ENCODE measurements at regions not wholly inside any gene's neighbourhood (a gene's known extent, or its start where the extent isn't known, plus 50 kb on each side); places are given as distances from the start of the nearest gene placed in this dataset.
A peak's percentile ranks its signal among the peaks of the same experiment; 100 is the strongest.

DNA sequence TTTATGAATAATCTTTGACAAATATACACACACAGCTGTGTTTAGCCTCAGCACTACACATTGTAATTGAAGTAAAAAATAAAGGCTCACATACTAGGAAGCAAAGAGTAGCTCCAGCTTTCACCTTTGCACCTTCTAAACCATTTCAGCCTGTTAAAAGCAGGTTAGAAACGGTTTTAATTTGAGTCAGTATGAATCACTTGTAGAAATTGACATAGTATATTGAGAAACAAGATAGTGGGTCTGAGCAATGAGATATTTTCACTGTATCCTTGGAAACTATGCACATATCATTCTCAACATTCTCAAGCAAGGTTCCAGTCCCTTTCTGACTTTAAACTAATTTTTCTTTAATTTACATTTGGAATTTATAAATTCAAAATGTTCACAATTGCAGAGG lies 380.3 kb downstream of the AASDHPPT start:
- DNase-seq (ENCODE audit: low spot score), result no peak

DNA sequence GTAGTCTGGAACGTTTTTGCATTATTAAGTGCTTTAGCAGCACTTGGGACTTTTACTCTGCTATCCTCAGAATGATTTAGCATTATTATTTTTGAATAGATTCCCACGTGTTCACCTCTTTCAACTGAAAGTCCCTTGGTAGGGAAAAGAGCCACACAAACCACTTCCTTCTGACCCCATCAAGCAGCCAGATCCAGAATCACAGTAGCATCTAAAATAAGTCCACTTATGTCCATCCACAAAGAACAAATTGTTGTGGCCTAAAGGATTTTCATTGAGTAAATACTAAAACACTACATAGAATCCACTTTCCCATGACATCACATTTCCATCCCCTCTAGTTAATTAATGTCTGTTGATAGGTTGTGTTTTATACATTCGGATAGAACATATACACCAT lies 381.7 kb downstream of the AASDHPPT start:
- DNase-seq (ENCODE audit: low spot score), result no peak

DNA sequence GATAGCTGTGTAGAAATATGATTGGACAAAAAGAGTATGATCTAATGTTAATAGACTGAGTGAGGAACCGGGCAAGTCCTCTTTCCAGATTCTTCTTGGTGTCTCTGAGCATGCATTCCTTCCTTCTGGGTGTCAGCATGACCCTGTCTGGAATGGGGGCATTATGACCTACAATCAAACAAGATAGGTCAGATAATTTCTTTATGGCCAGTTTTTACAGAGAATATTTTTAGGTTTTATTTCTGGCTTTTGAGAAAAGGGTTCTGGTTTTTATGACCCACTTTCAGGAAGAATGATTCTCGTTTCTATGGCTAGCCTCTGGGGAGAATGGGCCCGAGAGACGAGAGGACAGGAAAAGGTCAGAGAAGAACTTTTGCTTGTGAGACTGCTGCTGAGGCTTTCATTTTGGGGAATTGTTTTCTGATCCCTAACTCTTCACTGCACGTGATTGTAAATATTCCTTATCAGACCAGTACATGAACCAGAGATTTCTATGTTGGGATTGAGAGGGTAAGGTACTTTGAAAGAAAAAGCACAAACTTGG lies 383.8 kb downstream of the AASDHPPT start:
- no peak for DNase-seq (ENCODE audit: low spot score)

DNA sequence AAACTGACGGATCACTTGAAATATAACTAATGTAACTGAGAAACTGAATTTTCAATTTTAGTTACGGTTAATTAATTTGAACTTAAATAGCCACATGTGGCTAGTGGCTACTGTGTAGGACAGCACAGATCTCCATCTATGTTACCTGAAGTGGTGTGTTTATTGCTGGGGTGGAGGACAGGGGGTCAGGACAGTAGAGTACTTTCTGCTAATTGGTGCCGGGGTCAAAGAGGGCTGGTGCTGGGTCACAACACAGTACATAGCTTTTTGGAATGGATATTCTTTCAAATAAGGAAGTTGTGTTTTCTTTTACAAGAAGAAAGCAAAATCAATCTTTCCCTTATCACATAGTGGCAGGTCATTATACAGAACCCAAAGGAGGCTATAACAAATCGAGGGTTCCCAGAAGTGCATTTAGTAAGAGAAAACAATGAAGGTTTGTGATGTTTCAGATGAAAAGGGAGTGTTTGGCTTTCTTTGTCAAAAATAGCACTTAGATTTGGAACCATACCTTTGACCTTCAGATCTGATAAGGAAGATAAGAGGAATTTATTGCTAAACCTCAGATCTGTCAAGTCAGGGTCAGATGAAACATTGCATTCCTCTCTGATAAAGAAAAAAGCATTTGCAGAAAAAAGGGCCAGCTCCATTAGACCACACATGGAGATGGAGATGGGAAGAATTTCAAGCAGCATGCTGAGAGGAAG lies 384.5 kb downstream of the AASDHPPT start:
- DNase-seq (ENCODE audit: low spot score), result no peak

DNA sequence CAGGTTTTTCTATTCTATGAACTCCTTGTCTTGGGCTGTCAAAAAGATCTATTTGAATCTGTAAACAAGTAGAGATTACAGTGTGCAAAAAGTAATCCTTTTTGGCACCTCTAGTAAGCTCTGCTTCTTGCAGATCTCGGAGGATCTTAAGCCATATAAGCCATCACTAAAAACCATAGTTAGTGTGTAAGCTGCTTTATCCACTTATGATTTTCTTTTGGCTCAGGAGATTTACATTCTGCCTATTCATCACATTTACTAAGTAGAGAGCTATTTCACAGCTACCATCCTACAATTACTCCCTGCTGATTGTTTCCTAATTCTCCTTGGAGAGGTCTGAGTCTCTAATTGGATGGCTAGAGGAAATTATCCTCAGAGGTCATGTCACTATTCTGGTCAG lies 385.7 kb downstream of the AASDHPPT start:
- no peak for DNase-seq (ENCODE audit: low spot score)

DNA sequence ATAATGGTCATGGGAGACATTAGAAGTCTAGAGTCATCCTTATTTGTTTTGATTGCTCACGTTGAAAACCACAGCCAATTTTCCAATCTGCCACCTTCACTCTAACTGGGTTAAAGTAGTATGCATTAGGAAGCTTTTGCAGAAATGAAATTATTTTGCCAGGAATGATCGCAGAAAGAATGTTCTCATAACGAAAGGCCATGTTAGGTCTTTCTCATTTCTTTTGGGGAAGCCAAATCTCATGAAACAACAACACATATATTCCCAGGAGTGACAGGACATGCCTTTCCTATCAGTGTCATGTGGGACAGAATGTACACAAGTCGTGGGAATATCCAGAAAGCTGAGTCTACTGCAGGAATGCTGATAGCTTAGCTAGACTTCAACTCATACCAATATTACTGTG lies 386.3 kb downstream of the AASDHPPT start:
- no peak for DNase-seq (ENCODE audit: low spot score)

DNA sequence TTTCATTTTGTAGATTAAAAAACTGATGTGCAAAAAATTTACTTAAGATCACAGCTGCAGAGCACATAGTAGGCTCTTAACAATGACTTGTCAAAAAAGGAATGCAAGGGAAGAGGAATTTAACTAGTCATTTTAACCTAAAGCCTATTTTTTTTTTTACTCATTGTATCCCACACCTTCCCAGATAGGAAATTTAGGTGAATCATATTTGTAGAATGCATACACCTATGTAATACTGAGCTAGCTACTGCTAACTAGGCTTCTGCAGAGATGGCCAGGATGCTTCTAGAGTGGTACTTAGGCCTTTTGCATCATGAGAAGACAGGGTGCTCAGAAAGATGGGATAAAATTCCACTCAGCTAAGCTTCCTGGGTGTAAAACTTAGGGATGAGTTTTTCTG lies 387.3 kb downstream of the AASDHPPT start:
- DNase-seq (ENCODE audit: low spot score), result no peak

DNA sequence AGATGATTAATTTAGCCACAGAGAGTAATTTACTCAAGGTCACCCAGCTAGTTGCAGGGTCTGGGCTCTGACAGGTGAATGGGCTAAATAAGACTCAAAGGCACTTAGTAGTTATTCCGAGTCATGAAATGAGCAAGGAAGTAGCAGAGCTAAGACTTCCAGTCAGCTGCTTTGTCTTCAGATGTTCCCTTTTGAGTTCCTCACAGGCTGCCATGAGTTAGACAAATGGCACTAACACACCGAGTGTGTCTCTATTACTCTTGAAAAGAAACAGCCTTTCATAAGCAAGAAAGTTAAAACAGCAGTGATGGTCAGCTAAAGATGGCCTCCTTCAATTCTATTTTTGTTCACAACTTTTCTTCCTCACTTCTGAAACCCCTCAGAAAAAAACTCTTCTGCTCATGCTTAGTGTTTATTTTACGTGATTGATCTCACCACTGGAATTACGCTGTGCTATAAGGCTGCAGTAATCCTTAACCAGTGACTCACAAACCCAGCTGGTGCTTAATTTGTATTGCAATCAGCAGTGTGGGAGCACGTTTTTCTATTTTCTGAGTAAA lies 389.1 kb downstream of the AASDHPPT start:
- DNase-seq (ENCODE audit: low spot score), result no peak

DNA sequence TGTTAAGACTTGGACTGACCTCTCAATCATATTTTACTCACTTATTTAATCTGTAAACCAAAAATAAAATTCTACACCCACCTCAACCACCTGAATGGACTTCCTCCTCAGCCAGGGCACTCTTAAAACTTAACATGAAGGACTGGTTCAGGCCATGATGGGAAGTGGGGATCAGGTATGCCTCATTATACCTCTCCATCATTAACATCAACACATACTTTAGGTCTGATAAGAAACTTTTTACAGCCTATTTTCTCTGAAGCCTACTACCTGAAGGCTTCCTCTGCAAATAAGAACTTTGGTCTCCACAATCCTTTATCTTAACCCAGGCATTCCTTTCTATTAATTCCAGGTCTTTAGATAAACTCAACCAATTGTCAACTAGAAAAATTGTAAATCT lies 390.0 kb downstream of the AASDHPPT start:
- no peak for DNase-seq (ENCODE audit: low spot score)

DNA sequence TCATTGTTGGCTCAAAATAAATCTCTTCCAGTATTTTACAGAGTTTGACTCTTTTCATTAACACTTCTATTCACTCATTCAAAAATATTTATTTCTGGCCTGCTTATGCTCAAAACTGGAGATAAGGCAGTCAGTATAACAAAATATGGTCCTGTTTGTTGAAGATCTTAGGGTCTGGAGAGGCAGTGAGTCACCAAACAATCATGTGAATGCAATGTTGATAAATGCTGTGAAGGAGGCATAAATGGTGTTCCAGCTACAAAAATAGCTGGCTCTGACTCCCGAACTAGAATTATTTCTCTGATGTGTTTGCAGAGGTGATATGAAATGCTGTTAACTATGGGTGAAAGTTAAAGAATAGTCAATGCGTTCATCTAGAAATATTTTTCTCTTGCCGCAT lies 390.6 kb downstream of the AASDHPPT start:
- no peak for DNase-seq (ENCODE audit: low spot score)

DNA sequence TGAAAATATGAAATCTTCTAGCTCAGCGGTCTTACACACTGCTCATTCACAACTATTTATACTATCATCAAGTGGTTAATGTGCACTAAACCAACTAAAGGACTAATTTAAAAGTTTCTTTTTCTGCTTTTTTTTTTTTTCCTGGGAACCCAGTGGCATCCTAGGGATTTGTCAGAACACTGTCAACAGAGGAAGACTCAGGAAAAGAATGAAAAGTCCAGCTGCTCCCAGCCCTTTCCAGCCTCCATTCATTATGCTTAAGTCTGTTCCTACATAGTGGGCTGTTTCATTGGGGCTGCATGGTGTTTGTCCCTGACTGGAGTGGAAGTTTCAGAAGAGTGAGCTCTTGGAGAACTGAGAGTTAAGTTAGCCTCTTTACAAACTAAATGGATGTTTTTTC lies 391.1 kb downstream of the AASDHPPT start:
- DNase-seq (ENCODE audit: low spot score), result no peak

DNA sequence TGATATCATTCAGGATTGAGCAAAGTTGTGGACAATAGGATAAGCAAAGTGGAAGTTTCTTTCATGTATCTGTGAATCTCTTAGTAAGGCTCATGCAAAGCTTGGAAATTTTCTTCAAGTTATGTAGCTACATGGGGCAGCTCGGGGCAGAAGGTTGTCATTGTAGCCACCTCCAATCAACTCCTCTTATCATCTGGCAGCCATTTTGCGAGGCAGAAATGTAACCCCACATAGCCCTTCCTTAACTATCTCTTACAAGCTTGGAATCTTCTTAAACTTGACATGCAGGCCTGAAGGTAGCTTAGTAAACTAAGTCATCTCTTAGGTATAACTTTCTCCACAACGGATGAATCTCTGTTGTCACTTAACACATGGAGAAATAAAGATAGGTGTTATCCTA lies 392.8 kb downstream of the AASDHPPT start:
- no peak for DNase-seq (ENCODE audit: low spot score)

DNA sequence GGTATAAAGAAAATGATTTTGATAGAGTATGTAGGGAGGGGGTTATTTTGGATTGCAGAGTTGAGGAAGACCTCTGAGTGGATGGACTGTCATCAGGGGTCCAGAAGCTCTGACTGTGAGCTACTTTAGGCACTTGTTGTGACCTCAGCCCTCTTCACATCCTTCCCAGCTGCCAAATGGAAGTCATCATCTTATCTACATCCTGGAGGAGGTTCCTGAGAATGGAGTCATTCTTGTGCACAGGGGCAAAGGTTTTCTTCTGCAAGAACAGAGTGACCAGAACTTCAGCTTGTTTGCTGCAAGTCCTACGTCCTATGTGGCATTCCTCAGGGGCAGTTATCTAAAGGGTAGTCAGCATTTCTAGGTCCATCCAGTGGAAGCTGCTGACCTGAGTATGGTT lies 393.8 kb downstream of the AASDHPPT start:
- DNase-seq (ENCODE audit: low spot score), result no peak

DNA sequence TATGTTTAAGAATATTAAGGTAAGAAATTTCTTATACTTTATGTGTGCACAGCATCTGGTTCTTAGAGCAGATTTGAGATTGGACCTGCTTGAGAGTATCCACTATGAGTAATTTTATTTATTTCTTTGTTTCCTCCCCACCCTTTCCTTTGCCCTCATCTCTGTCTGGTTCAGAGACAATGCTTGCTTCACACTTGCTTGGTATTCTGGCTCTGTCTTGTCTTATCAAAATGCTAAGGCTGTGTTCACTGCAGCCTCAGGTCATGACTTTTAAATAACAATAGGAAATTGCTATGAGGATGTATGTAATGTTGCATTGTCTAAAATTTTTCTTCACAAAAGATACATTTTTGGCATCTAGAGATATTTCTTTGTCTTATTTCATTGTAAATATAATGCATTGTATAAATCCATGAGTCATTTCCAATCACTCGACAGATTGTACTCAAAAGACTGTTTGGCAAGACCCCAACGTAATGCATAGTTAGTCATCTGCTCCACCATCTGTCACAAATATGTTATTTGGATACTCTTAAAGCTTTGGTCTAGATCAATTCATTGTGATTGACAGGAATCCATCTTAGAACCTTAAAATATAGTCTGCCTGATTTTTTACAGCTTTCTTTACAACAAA lies 395.7 kb downstream of the AASDHPPT start:
- DNase-seq (ENCODE audit: low spot score), result no peak

DNA sequence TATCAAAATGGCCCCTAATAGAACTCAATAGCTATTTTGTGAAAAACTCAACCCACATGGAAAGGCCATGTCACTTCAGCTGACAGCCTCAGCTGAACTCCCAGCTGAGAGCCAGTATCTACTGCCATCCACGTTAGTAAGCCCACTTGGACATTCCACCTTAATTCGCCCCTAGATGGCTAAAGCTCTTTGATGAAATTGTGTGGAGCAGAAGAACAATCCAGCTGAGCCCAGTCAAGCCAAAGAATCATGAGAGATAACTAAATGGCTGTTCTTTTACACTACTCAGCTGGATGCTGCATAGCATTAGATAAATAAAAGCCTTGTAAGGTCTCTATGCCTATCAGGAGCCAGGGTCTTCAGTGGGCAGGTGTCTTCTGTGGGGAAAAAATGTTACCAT lies 396.8 kb downstream of the AASDHPPT start:
- no peak for DNase-seq (ENCODE audit: low spot score)

DNA sequence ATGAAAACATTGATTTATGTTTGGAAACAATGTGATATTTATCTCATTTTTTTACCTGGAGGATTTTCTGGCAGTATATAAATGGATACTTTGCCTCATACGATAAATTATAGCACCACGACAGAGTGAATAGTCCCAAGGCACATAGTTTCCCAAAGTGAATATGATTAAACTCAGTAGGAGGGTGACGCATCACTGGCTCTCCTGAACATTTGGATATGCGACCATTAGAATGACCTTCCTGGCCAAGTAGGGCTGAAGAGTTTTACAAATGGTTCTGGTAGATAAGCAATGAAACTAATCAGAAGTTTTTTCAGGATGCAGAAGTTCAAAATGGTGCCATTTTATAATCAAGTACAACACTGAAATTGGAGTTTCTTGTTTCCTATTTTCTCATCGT lies 397.7 kb downstream of the AASDHPPT start:
- DNase-seq (ENCODE audit: low spot score), result no peak

DNA sequence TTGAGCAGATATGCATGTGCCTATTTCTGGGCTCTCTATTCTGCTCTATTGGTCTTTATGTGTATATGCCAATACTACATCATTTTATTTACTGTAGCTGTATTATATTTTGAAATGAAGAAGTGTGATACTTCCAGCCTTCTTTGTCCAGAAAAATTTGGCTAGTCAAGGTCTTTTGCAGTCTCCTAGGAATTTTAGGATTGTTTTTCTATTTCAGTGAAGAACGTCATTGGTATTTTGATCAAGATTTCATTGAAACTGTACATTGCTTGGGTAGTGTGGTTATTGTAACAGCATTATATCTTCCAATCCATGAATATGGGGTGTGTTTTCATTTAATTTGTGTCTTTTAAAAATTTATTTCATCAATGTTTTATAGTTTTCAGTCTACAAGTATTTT lies 400.3 kb downstream of the AASDHPPT start:
- no peak for DNase-seq (ENCODE audit: low spot score)

DNA sequence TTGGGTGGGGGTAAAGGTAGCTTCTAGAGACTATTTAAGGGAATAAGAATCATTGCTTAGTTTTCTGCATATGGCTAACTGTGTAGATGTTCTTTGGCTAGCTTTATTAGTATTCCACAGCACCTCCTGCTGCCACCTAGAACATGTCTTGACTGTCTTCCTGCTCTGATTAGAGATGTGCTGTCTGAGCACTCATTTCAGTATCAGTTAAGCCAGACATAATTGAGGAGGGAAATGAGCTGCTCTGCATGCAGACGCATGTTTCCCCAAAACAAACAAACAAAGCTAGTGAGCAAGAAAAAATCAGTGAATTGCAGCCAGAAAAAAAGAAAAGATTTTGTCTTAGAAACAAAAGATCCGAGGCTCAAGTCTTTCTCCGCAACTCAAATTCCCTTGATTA lies 402.2 kb downstream of the AASDHPPT start:
- no peak for DNase-seq (ENCODE audit: low spot score)

DNA sequence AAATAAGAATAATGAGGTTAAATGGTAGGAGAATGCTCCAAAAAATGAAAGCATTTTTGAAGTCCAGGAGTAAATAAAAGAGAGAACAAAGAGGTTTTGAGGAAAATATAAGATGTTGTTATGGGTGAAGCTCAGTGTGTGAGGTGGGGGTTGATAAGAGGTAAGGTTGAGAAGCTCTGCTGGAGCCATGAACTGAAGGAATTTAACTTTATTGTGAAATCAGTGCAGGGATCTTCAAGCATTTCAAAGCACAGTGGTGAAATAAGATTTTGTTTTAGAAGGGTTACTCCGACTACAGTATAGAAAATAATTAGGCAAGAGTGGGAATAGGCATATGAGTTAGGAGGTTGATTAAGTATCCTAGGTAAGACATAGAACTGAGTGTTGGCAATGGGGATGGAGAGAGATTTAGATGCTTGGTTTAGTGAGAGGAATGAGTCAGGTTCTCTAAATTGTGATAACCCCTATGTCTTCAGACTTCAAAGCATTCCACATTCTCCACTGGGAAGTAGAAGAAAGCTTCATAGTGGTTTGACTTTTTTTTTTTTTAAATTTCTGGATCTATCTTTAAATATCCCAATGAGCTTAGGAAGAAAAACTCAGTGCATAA lies 403.2 kb downstream of the AASDHPPT start:
- DNase-seq (ENCODE audit: low spot score), result no peak

DNA sequence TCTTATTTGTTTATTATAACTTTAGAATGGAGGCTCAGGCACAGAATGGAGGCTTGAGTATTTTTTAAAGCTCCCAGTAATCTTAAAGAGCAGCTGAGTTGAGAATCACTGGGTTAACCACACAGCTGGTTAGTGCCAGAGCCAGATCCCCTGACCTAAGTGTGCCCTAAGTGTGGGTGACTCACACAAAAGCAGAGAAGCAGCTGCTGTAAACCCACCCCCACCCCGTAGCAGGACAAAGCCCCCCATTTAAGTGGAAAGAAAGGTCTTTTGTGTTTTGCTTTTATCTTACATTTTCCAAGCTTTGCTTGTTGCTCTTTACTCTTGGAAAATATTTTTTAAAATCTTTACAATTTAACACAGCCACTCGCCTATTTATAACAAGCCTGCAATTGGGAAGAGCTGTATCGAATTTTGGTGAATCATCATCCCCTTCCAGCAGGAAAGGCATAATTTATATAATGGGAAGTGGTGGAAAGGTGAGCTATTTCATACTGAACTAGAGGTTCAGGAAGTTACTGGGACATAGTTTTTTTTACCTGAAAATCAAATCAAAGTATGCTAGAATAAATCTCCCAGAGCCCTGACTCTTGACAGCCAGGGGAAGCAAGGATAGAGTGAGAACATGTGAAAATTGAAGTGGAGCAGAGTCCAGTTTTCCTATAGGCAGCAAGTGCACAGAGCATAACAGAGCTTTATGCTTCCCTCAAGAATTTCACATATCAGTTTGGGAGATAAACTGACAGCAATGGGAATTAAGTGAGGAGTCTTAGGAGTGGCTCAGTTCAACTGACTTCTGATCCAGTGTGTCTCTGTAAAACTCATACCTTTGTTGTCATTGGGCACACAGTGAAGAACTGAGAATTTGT lies 405.7 kb downstream of the AASDHPPT start:
- peak; percentile 65 for DNase-seq (ENCODE audit: low spot score)

DNA sequence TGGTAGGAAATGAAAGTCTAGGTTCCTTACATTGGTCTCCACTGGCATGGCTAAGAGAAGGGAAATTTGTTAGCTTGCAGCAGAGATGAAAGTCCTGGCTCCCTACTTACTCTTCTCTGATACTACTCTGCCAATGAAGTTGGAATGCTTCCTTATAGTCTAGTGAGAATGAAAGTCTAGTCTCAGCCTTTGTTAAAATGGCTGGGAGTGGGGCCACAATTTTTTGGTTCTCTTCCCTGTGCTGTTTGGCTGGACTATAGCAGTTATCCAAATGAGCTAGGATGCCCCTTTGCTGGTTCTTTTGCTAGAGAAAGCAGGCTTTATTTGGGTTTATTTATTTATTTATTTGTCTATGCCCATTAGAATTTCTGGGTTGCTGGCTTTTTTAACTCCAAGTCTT lies 414.3 kb downstream of the AASDHPPT start:
- DNase-seq (ENCODE audit: low spot score), result peak; percentile 53

DNA sequence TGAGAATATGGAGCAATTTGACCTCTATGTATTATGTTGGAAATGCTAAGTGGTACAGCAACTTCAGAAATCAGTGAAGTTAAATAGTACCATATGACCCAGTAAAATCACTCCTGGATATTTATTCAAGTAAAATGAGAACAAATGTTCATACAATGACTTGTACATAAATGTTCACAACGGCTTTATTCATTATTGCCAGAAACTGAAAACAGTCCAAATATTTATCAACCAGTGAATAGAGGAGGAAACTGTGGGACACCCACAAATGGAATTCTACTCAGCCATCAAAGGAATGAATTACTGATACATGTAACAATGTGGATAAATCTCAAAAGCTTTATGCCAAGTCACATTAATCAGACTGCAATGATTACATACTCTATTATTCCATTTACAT lies 416.3 kb downstream of the AASDHPPT start:
- DNase-seq (ENCODE audit: low spot score), result no peak
